Body of pancreas (tissue), 4 donors: ENCODE measurements at regions not wholly inside any gene's neighbourhood (a gene's known extent, or its start where the extent isn't known, plus 50 kb on each side); places are given as distances from the start of the nearest gene placed in this dataset.
"Not testable (repeated sequence)": the region's sequence is repeated elsewhere in the genome, so short reads cannot be mapped to it uniquely, and the experiment has no call there.

Source experiments
- POLR2A ChIP-seq, 3 donors: fragments of 450-650 bp; IDR thresholded peaks; one replicate each; pipeline ENCODE4 v1.6.1; 2016; ENCODE audit warnings: antibody characterized with exemption in 3 of 3, mild to moderate bottlenecking in 2 of 3
- TF ChIP-seq, protein P1 (sequence below), 7 experiments: fragments of 450-650 bp in 4 of 7; fragments of 200-600 bp in 3 of 7; sonication (generic) in 3 of 7; IDR thresholded peaks; one replicate each; pipeline ENCODE4 v1.5.1; 2016 to 2019; ENCODE audit warnings: antibody characterized with exemption in 7 of 7

DNA sequence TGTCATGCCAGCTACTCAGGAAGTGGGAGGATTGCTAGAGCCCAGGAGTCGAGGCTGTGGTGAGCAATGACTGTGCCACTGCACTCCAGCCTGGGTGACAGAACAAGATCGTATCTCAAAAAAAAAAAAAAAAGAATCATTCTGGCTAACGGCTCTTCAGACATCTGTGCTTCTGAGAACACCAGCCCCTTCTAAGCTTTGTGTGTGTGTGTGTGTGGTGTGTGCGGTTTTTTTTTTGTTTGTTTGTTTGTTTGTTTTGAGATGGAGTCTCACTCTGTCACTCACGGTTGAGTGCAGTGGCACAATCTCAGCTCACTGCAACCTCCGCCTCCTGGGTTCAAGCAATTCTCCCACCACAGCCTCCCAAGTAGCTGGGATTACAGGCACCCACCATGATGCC, 79.4 kb upstream of the DRD5 start:
- TF ChIP-seq, protein P1, sequence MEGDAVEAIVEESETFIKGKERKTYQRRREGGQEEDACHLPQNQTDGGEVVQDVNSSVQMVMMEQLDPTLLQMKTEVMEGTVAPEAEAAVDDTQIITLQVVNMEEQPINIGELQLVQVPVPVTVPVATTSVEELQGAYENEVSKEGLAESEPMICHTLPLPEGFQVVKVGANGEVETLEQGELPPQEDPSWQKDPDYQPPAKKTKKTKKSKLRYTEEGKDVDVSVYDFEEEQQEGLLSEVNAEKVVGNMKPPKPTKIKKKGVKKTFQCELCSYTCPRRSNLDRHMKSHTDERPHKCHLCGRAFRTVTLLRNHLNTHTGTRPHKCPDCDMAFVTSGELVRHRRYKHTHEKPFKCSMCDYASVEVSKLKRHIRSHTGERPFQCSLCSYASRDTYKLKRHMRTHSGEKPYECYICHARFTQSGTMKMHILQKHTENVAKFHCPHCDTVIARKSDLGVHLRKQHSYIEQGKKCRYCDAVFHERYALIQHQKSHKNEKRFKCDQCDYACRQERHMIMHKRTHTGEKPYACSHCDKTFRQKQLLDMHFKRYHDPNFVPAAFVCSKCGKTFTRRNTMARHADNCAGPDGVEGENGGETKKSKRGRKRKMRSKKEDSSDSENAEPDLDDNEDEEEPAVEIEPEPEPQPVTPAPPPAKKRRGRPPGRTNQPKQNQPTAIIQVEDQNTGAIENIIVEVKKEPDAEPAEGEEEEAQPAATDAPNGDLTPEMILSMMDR (IDR thresholded peaks at IDR 0.05): not testable (repeated sequence)
- TF ChIP-seq POLR2A (IDR thresholded peaks at IDR 0.05): not testable (repeated sequence)
